Mesenchymal stem cell (in vitro differentiated cells and primary cell): ENCODE measurements at regions not wholly inside any gene's neighbourhood (a gene's known extent, or its start where the extent isn't known, plus 50 kb on each side); places are given as distances from the start of the nearest gene placed in this dataset.

Source experiments
- DNase-seq: peaks from one replicate; pipeline ENCODE4 v3.0.0-alpha.2; 2013
- H2AFZ ChIP-seq: one replicate; pipeline ENCODE4 v1.6.1; 2013; ENCODE audit warnings: low read depth, mild to moderate bottlenecking, control low read depth, inconsistent platforms, low read length, moderate library complexity
- H2AK5ac ChIP-seq: 2 replicates; pipeline ENCODE4 v1.6.1; 2013; ENCODE audit warnings: low read length, moderate library complexity, mild to moderate bottlenecking, inconsistent platforms; ENCODE audit not compliant: severe bottlenecking
- H2BK120ac ChIP-seq: one replicate; pipeline ENCODE4 v1.6.1; 2013; ENCODE audit warnings: low read depth, mild to moderate bottlenecking, inconsistent platforms, low read length, moderate library complexity
- H2BK12ac ChIP-seq, 2 experiments: one replicate each; pipeline ENCODE4 v1.6.1; 2013; ENCODE audit warnings: inconsistent platforms in 2 of 2, low read length in 2 of 2, mild to moderate bottlenecking in 2 of 2, moderate library complexity in 2 of 2, control low read depth in 1 of 2
- H2BK15ac ChIP-seq: one replicate; pipeline ENCODE4 v1.6.1; 2013; ENCODE audit warnings: mild to moderate bottlenecking, low read depth, inconsistent platforms; ENCODE audit not compliant: poor library complexity, severe bottlenecking
- H2BK5ac ChIP-seq: 2 replicates; pipeline ENCODE4 v1.6.1; 2013; ENCODE audit warnings: low read depth, mild to moderate bottlenecking, low read length, control low read depth, inconsistent platforms; ENCODE audit not compliant: poor library complexity, severe bottlenecking
- H3K14ac ChIP-seq, 2 experiments: one replicate each; pipeline ENCODE4 v1.6.1; 2013; ENCODE audit warnings: inconsistent platforms in 2 of 2, low read length in 2 of 2, control low read depth in 1 of 2, mild to moderate bottlenecking in 1 of 2, moderate library complexity in 1 of 2
- H3K18ac ChIP-seq, 2 experiments: one replicate each; pipeline ENCODE4 v1.6.1; 2013; ENCODE audit warnings: inconsistent platforms in 2 of 2, low read length in 2 of 2, control low read depth in 1 of 2, low read depth in 1 of 2, mild to moderate bottlenecking in 1 of 2
- H3K23ac ChIP-seq, 2 experiments: one replicate each; pipeline ENCODE4 v1.6.1; 2013; ENCODE audit warnings: inconsistent platforms in 2 of 2, low read length in 2 of 2, mild to moderate bottlenecking in 2 of 2, moderate library complexity in 2 of 2, control low read depth in 1 of 2
- H3K27ac ChIP-seq: 2 replicates; pipeline ENCODE4 v1.5.1; 2013; ENCODE audit warnings: mild to moderate bottlenecking, moderate library complexity, low read length, control low read depth, inconsistent platforms; ENCODE audit not compliant: poor library complexity, severe bottlenecking
- H3K27me3 ChIP-seq, 2 experiments: 2 replicates each; pipeline versions ENCODE4 v1.6.1 to v1.7.0; 2013; ENCODE audit warnings: low read length in 2 of 2, mild to moderate bottlenecking in 2 of 2, moderate library complexity in 2 of 2, control low read depth in 1 of 2, inconsistent platforms in 1 of 2; ENCODE audit not compliant: control insufficient read depth in 1 of 2, insufficient read depth in 1 of 2
- H3K36me3 ChIP-seq, 2 experiments: 2 replicates each; pipeline versions ENCODE4 v1.6.1 to v1.7.0; 2013; ENCODE audit warnings: low read length in 2 of 2, control low read depth in 1 of 2, inconsistent platforms in 1 of 2, low read depth in 1 of 2, mild to moderate bottlenecking in 1 of 2; ENCODE audit not compliant: insufficient read depth in 2 of 2, control insufficient read depth in 1 of 2
- H3K4ac ChIP-seq, 2 experiments: one replicate each; pipeline ENCODE4 v1.6.1; 2013; ENCODE audit warnings: inconsistent platforms in 2 of 2, low read length in 2 of 2, mild to moderate bottlenecking in 2 of 2, moderate library complexity in 2 of 2, control low read depth in 1 of 2, low read depth in 1 of 2
- H3K4me1 ChIP-seq: 2 replicates; pipeline ENCODE4 v1.6.1; 2013; ENCODE audit warnings: low read depth, low read length, control low read depth; ENCODE audit not compliant: control insufficient read depth, insufficient read depth
- H3K4me2 ChIP-seq: 2 replicates; pipeline ENCODE4 v1.6.1; 2013; ENCODE audit warnings: low read length, mild to moderate bottlenecking, inconsistent platforms; ENCODE audit not compliant: poor library complexity, severe bottlenecking
- H3K4me3 ChIP-seq, 2 experiments: 2 replicates each; pipeline versions ENCODE4 v1.5.1 to v1.7.0; 2013; ENCODE audit warnings: low read length in 2 of 2, mild to moderate bottlenecking in 2 of 2, control low read depth in 1 of 2, low read depth in 1 of 2; ENCODE audit not compliant: insufficient read depth in 1 of 2
- H3K79me1 ChIP-seq: replicated peaks from 2 replicates; pipeline ENCODE4 v1.6.1; 2013; ENCODE audit warnings: mild to moderate bottlenecking, control low read depth, low read length, inconsistent platforms; ENCODE audit not compliant: poor library complexity, severe bottlenecking
- H3K9ac ChIP-seq: 2 replicates; pipeline ENCODE4 v1.7.0; 2013; ENCODE audit warnings: mild to moderate bottlenecking, low read length, moderate library complexity
- H3K9me3 ChIP-seq: 2 replicates; pipeline ENCODE4 v1.7.0; 2013; ENCODE audit warnings: mild to moderate bottlenecking, low read length; ENCODE audit not compliant: control insufficient read depth
- H4K8ac ChIP-seq: one replicate; pipeline ENCODE4 v1.6.1; 2013; ENCODE audit warnings: inconsistent platforms, mild to moderate bottlenecking, low read length, moderate library complexity
- H4K91ac ChIP-seq: one replicate; pipeline ENCODE4 v1.6.1; 2013; ENCODE audit warnings: mild to moderate bottlenecking, low read length, inconsistent platforms
- WGBS: methylation state at CpG from one replicate; pipeline ENCODE4 v1.1.7; 2013; ENCODE audit warnings: mixed read lengths; 5-methylcytosine and 5-hydroxymethylcytosine counted together

DNA sequence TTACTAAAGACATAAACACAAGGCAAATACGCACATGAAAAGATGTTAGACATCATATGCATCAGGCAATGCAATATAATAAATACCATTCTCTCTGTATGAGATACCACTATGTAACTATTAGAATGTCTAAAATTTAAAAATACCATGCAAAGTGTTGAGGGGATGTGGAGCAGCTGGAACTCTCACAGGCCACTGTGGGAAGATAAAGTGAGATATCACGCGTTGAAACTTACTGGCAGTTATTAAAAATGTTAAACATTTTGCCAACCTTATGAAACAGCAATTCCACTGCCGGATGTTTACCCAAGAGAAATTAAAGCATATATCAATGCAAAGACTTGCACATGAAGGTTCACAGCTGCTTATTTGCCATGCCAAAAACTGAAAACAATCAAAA is 556.7 kb downstream of the LRRC70 start:
- Histone ChIP-seq H4K8ac (no peak overlapping the region), H4K91ac (no peak overlapping the region), H2BK5ac (no peak overlapping the region), H3K36me3 (no peaks in the 10 kb centered on the region), H3K27me3 (no peaks in the 10 kb centered on the region), H2BK15ac (no peak overlapping the region), H3K9me3 (no peaks in the 10 kb centered on the region), H2AFZ (no peak overlapping the region), H3K4ac (no peak overlapping the region), H2AK5ac (no peak overlapping the region), H3K4me2 (no peak overlapping the region), H3K4me3 (no peak overlapping the region), H3K23ac (no peak overlapping the region), H3K14ac (no peak overlapping the region), H3K27ac (no peak overlapping the region), H2BK12ac (no peak overlapping the region), H3K18ac (no peak overlapping the region), H3K79me1 (no peaks in the 10 kb centered on the region), H3K4me1 (no peaks in the 10 kb centered on the region), H2BK120ac (no peak overlapping the region), H3K9ac (no peak overlapping the region)
- DNase-seq = no peak
- 92% methylated on average over 4 of the region's 4 CpGs for WGBS

DNA sequence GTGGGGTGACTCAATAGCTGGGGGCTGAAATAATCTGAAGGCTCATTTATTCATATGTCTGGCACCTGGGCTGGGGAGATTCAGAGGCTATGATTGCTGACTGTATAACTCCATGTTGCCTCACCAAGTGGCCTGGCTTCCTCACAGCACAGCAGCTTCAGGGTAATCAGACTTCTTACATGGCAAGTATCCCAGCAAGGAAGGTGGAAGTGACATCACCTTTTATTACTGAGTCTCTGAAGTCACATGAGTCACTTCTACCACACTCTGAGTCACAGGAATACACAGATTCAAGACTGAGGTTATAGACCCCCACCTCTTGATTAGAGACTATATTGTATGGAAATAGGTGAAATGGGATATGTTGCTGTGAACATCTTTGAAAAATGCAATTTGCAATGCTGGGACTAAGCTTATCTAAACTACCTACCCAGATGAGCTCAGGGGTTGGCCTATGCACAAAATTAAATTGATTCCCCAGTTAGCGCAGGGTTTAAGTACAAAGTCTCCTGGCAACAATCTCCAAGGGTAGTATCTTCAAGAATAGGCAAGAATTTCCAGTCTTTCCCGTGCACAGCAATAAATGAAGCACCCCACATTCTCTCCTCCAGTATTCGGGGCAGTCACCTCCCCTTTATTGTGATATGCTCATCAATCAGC is 553.1 kb downstream of the LRRC70 start:
- H3K4ac ChIP-seq = no peak overlapping the region
- WGBS = 100% methylated on average over 2 of the region's 3 CpGs
- H2AFZ ChIP-seq = no peak overlapping the region
- H3K27me3 ChIP-seq = no peaks in the 10 kb centered on the region
- no peaks in the 10 kb centered on the region for H3K4me1 ChIP-seq
- H3K18ac ChIP-seq = no peak overlapping the region
- no peak overlapping the region for H3K23ac ChIP-seq
- no peaks in the 10 kb centered on the region for H3K79me1 ChIP-seq
- H3K36me3 ChIP-seq = no peaks in the 10 kb centered on the region
- no peak overlapping the region for H3K14ac ChIP-seq
- no peak overlapping the region for H4K8ac ChIP-seq
- H2BK15ac ChIP-seq = no peak overlapping the region
- H3K9ac ChIP-seq = no peak overlapping the region
- peak; percentile 36 for DNase-seq
- H2BK120ac ChIP-seq = no peak overlapping the region
- H3K27ac ChIP-seq = no peak overlapping the region
- H2BK12ac ChIP-seq = no peak overlapping the region
- H3K4me2 ChIP-seq = no peak overlapping the region
- H2AK5ac ChIP-seq = no peak overlapping the region
- no peaks in the 10 kb centered on the region for H3K9me3 ChIP-seq
- no peak overlapping the region for H2BK5ac ChIP-seq
- H3K4me3 ChIP-seq = no peak overlapping the region
- no peak overlapping the region for H4K91ac ChIP-seq

DNA sequence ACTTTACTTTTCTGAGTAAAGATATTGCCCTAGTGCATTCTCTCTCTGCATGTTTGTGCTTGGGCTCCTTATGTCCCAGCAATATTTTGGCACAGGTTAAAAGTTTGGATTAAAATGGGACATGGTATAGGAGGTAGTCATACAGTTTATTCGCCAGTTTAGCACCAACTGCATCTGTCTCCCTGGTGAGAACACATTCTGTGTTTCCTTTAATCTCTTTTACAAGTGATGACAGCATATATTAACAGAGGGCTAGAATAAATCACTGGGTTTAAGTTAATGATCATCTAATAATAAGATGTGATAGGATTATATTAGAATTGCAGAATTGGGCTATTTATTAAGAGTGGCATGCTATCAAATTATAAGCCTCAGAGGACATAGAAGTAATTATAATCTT is 550.1 kb downstream of the LRRC70 start:
- no CpG with 5 or more reads among the region's 1 CpG for WGBS

DNA sequence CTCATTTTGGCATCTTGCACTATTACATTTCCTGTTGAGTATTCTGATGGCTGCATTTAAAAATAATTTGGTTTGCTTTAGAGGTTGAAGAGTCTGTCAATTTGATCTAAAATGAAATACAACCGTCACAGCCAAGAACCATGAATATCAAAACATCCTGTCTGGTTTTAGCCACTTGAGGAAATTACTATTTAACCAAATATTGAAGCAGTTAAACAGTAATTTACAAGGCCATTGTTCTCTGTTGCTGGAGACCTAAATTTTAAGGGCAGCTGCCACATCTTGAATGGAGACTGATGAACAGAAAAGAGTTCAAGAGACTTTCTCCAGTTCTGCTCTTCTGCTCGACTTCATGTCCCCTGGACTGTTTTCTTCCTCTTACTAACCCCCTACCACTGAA is 549.4 kb downstream of the LRRC70 start:
- no peak overlapping the region for H2AK5ac ChIP-seq
- peak overlapping the region; percentile 35 for H2BK5ac ChIP-seq
- H4K91ac ChIP-seq = no peak overlapping the region
- H3K36me3 ChIP-seq = no peaks in the 10 kb centered on the region
- no peak overlapping the region for H3K18ac ChIP-seq
- no peak for DNase-seq
- H3K4me3 ChIP-seq = no peak overlapping the region
- no peak overlapping the region for H2BK15ac ChIP-seq
- no peaks in the 10 kb centered on the region for H3K27me3 ChIP-seq
- H3K9ac ChIP-seq = no peak overlapping the region
- H3K23ac ChIP-seq = no peak overlapping the region
- no peak overlapping the region for H2AFZ ChIP-seq
- no peak overlapping the region for H2BK12ac ChIP-seq
- no peak overlapping the region for H3K14ac ChIP-seq
- no peak overlapping the region for H3K4ac ChIP-seq
- H3K27ac ChIP-seq = peak overlapping the region; percentile 82
- H3K79me1 ChIP-seq = no peaks in the 10 kb centered on the region
- H3K9me3 ChIP-seq = no peaks in the 10 kb centered on the region
- no peak overlapping the region for H2BK120ac ChIP-seq
- H4K8ac ChIP-seq = no peak overlapping the region
- peaks cover 1% of the 10 kb centered on the region for H3K4me1 ChIP-seq
- no CpG with 5 or more reads among the region's 2 CpGs for WGBS
- no peak overlapping the region for H3K4me2 ChIP-seq

More for the DNA sequence above, 550.1 kb downstream of the LRRC70 start:
- Histone ChIP-seq H2BK12ac (no peak overlapping the region), H3K23ac (no peak overlapping the region), H3K9me3 (no peaks in the 10 kb centered on the region), H3K4me3 (no peak overlapping the region), H2BK5ac (peak overlapping the region; percentile 14), H4K91ac (no peak overlapping the region), H3K36me3 (no peaks in the 10 kb centered on the region), H3K4me1 (peaks cover 1% of the 10 kb centered on the region), H3K27ac (peak overlapping the region; percentile 80), H3K18ac (no peak overlapping the region), H4K8ac (no peak overlapping the region), H3K4me2 (no peak overlapping the region), H2AFZ (no peak overlapping the region), H2AK5ac (no peak overlapping the region), H3K4ac (no peak overlapping the region), H3K27me3 (no peaks in the 10 kb centered on the region), H2BK120ac (no peak overlapping the region), H3K79me1 (no peaks in the 10 kb centered on the region), H3K14ac (no peak overlapping the region), H3K9ac (no peak overlapping the region), H2BK15ac (no peak overlapping the region)
- no peak for DNase-seq
